Ishikawa (cell line): ENCODE measurements at regions not wholly inside any gene's neighbourhood (a gene's known extent, or its start where the extent isn't known, plus 50 kb on each side); places are given as distances from the start of the nearest gene placed in this dataset.

Source experiments
- CEBPB ChIP-seq: IDR thresholded peaks from 2 replicates; pipeline ENCODE4 v1.6.1; 2012
- CREB1 ChIP-seq: IDR thresholded peaks from 2 replicates; pipeline ENCODE4 v1.6.1; 2012; ENCODE audit warnings: low read depth
- EGR1 ChIP-seq: IDR thresholded peaks from 2 replicates; pipeline ENCODE4 v1.6.1; 2012
- EP300 ChIP-seq: IDR thresholded peaks from 2 replicates; pipeline ENCODE4 v1.6.1; 2012; ENCODE audit warnings: borderline replicate concordance
- FOXM1 ChIP-seq: IDR thresholded peaks from 2 replicates; pipeline ENCODE4 v1.6.1; 2012; ENCODE audit warnings: low read depth, borderline replicate concordance
- MAX ChIP-seq: IDR thresholded peaks from 2 replicates; pipeline ENCODE4 v1.6.1; 2012
- NFIC ChIP-seq: IDR thresholded peaks from 2 replicates; pipeline ENCODE4 v1.6.1; 2012
- RAD21 ChIP-seq: IDR thresholded peaks from 2 replicates; pipeline ENCODE4 v1.6.1; 2012; ENCODE audit warnings: low read depth
- REST ChIP-seq: IDR thresholded peaks from 2 replicates; pipeline ENCODE4 v1.6.1; 2012; ENCODE audit warnings: low read depth, mild to moderate bottlenecking
- TAF1 ChIP-seq: IDR thresholded peaks from 2 replicates; pipeline ENCODE4 v1.6.1; 2012; ENCODE audit warnings: low read depth, mild to moderate bottlenecking
- TCF12 ChIP-seq: IDR thresholded peaks from 2 replicates; pipeline ENCODE4 v1.6.1; 2012; ENCODE audit warnings: low read depth
- TEAD4 ChIP-seq: IDR thresholded peaks from 2 replicates; pipeline ENCODE4 v1.6.1; 2012
- USF1 ChIP-seq: IDR thresholded peaks from 2 replicates; pipeline ENCODE4 v1.6.1; 2012
- YY1 ChIP-seq: IDR thresholded peaks from 2 replicates; pipeline ENCODE4 v1.6.1; 2012; ENCODE audit warnings: low read depth
- ZBTB7A ChIP-seq: IDR thresholded peaks from 2 replicates; pipeline ENCODE4 v1.6.1; 2012; ENCODE audit warnings: low read depth

GRCh38 chr2:129331638-129332037, 647.8 kb upstream of the RAB6C start:
- TF ChIP-seq RAD21 (no peak), TAF1 (no peak), EP300 (no peak), MAX (no peak), FOXM1 (no peak), TEAD4 (no peak), REST (no peak), CEBPB (no peak)

- TF ChIP-seq TEAD4 (no peak), ZBTB7A (no peak), TCF12 (no peak), FOXM1 (no peak), YY1 (no peak), MAX (no peak), RAD21 (no peak), CREB1 (no peak), EP300 (no peak), EGR1 (no peak), NFIC (no peak)
Observed at GRCh38 chr2:129334128-129334527, 645.3 kb upstream of the RAB6C start.

- TF ChIP-seq TCF12 (no peak), RAD21 (no peak), CREB1 (no peak), MAX (no peak), EP300 (no peak), TEAD4 (no peak), ZBTB7A (no peak), USF1 (no peak), TAF1 (no peak), YY1 (no peak), EGR1 (no peak), REST (no peak), FOXM1 (no peak), CEBPB (no peak), NFIC (no peak)
Observed at GRCh38 chr2:129334696-129335410, 644.6 kb upstream of the RAB6C start.

- no peak for TF ChIP-seq REST
- TF ChIP-seq ZBTB7A = no peak
- TF ChIP-seq MAX = no peak
- no peak for TF ChIP-seq YY1
- TF ChIP-seq RAD21 = no peak
- TF ChIP-seq CREB1 = no peak
- TF ChIP-seq CEBPB = no peak
- no peak for TF ChIP-seq TEAD4
- TF ChIP-seq TAF1 = no peak
- TF ChIP-seq FOXM1 = no peak
- TF ChIP-seq EGR1 = no peak
- no peak for TF ChIP-seq USF1
- TF ChIP-seq EP300 = no peak
Observed at GRCh38 chr2:129336276-129336675, 643.2 kb upstream of the RAB6C start.
